ENCODE measurements at regions not wholly inside any gene's neighbourhood (a gene's known extent, or its start where the extent isn't known, plus 50 kb on each side); places are given as distances from the start of the nearest gene placed in this dataset.

DNA sequence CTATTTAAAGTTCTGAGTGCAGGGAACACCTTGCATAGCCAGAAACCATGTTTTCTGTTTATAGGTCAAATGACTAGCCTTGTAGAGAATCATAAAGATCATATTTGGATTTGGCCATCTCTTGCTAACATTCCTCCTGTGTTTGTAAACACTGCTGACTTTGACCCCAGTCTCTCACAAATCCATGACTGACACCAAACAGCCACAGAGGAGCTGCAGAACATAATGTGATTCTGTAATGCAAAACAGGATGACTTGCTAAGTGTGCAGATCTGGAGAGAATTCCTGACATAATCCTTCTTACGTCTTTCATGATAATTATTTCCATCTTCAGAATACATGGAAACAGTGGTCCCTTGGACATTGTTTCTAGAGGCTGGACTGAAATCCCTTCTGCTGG, 211.8 kb downstream of the BMP4 start:
- TF ChIP-seq NFRKB (IDR thresholded peaks at IDR 0.05): no peak
- TF ChIP-seq SUZ12 (IDR thresholded peaks at IDR 0.05): no peak
- no peak for TF ChIP-seq CTBP1 (IDR thresholded peaks at IDR 0.05; ENCODE audit: borderline replicate concordance)
- no peak for TF ChIP-seq ELF4 (IDR thresholded peaks at IDR 0.05)

Data from HEK293T (cell line).